ENCODE measurements at regions not wholly inside any gene's neighbourhood (a gene's known extent, or its start where the extent isn't known, plus 50 kb on each side); places are given as distances from the start of the nearest gene placed in this dataset.

DNA sequence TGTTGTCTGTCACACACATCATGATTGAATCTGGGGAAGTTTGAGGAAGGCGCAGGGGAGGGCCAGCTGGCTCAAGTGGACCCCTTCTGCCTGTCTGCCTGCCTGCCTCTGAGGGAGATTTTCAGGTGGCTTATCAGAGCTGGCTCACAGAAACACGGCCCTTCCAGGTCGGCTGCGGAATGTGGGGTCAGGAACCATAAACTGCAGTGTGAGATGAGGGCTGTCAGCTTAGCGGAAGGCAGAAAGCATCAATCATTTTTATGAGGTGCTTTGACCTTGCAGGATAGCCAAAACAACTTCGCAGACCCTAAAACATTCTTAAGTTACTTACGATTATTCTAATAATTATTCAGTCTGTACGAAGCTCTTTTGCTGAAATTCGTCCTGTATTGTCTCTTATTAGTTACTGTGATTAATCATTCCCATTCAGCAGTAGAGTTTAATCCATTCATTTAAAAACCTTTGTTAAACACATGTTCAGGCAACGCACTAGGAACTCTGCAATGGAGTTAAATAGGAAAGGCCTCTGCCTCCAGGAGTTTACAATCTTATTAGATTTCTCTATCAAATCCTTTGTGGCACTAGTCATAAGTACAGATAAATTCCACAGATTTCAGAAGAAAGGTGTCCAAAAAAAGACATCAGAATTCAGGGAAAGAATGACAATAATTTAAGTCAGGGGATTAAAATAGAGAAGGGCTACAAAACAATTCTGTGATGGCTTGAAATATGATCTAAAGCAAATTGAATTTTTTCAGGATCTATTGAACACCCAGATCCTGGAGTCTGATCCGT lies 371.6 kb downstream of the HRH4 start:
- TF ChIP-seq POLR2A (IDR thresholded peaks at IDR 0.05; ENCODE audit: low read depth, low read length) (no peak), POLR2AphosphoS5 (IDR thresholded peaks at IDR 0.05; ENCODE audit: low read depth, low read length) (no peak)
